GM18508 (cell line): ENCODE measurements at regions not wholly inside any gene's neighbourhood (a gene's known extent, or its start where the extent isn't known, plus 50 kb on each side); places are given as distances from the start of the nearest gene placed in this dataset.

Source experiments
- ATAC-seq: cut with Tn5 transposase; IDR thresholded peaks from one replicate; pipeline ENCODE4 v1.9.1; 2021; ENCODE audit warnings: moderate number of reproducible peaks; ENCODE audit not compliant: insufficient read depth, unreplicated experiment

DNA sequence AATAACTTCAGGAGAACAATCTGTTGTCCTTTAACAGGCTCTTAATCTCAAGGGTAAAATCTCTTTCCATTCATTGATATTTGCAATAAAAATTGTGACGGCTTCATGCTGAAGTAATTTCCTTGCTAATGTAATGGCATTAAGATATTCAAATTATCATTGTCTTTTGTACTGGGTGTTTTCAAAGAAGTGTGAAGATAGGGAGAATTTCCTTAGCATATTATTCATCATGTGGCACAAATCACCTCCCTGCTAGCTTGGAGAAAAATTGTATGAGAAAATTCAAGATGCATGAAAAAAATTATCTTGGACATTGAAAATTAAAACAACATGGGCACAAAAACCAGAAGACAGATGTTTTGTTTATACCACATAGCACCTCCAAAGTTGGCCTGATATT lies 63.6 kb upstream of the ARID2 start:
- ATAC-seq = no peak

DNA sequence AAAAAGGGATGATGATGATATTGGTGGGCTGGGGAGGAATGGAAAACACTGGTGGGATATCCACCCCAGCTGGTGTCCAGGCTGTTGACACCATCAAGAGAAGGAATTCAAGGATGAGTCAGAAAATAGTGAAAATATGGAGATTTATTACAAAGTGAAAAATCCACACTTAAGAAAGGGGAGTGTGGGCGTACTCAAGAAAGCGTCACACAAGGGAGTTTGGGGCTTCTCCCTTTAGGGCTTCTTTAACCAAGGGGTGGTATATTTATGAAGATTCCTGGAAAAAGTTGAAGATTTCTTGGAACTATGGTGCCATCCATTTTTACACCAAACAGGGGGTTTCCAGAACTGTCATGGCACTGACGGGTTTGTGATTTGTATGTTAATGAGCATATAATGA lies 63.1 kb upstream of the ARID2 start:
- ATAC-seq = no peak

GRCh38 chr12:45666816-45667215 lies 62.7 kb upstream of the ARID2 start:
- ATAC-seq = no peak

DNA sequence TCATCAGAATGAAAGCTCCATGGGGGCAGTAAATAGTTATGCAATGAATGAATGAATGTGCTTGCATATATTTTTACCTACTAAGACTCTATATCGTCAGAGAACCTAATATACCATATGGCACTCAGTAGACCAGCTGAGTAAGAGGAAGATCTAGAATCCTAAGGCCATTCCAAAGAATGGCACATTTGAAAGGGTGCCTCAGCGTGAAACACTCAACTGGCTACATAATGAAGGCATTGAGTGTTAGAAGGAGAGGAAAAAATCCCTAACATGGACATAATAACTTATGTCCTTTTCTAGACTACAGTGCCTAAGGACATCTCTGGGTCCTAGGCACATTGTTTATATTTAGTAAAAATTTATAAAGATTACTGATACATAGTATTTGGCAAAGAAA lies 61.7 kb upstream of the ARID2 start:
- no peak for ATAC-seq

DNA sequence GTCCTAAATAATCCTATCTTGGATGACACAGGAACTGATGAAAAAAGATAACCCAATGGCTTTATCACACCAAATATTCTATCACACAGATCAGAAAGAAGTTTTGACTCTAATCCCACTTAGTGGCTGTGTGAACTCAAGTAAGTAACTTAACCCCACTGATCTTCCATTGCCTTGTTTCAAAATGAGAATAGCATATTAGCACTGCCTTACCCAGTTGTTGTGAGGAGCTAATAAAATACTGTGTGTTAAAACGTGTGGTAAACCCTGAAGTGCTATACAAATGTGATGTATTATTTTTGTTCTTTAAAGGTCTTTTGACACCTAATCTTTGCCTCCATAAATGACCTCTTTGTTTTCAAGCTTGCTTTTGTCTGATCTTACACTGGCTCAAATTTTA lies 60.9 kb upstream of the ARID2 start:
- ATAC-seq = peak; percentile 7

DNA sequence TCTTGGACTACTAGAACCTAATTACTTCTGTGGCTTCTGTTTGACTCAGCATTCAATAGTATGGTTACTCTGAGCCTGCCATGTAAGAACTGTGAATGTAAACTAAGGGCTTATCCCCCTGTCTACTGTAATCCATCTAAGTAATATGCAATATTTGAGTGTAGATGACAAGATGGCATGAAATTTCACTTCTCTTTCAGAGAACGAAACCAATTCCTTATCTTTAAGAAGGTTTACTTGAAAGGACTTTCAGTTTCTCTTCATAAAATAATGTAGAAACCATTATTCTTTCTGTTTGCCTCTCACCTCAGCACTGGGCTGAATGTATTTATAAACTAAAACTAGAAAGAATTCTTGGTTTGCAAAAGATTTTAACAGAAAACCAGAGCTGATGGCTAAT lies 60.4 kb upstream of the ARID2 start:
- ATAC-seq = peak; percentile 77

DNA sequence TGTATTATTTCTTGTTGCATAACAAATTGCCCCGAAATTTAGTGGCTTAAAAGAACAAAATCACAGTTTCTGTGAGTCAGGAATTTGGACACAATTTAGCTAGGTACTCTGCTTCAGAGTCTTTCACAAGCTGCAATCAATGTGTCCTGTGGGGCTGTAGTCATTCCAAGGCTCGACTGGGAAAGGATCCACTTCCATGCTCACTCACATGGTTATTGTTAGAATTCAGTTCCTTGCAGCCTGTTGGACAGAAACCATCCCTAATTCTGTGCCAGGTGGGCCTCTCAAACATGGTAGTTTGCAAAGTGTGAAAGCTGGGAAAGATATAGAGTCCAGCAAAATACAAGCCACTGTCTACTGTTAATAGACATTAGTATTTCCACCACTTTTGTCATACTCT lies 59.7 kb upstream of the ARID2 start:
- no peak for ATAC-seq

DNA sequence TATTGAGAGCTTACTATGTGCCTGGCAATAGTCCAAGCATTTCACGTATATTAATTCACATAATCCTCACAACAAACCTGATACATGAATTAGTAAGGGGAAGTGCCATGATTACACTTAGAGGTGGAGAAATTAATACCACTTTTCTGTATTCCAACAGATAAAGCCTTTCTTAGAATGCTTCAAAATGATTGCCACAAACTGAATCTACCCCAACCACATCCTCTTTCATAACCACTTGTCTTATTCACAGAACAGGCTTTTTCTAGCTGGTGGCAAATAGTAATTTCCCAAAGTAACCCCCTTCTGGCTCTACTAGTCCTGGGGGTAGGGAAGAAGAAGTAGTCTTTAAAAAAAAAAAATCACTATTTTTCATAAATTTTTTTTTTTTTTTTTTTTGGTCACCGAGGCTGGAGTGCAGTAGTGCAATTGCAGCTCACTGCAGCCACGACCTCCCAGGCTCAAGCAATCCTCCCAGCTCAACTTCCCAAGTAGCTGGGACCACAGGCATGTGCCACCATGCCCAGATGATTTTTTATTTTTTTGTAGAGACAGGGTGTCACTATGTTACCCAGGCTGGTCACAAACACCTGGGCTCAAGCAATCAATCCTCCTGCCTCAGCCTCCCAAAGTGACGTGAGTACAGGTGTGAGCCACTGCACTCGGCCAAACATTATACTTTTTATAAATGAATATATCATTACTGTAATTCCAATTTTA lies 59.0 kb upstream of the ARID2 start:
- ATAC-seq = peak; percentile 48

GRCh38 chr12:45671254-45671653 lies 58.3 kb upstream of the ARID2 start:
- no peak for ATAC-seq

DNA sequence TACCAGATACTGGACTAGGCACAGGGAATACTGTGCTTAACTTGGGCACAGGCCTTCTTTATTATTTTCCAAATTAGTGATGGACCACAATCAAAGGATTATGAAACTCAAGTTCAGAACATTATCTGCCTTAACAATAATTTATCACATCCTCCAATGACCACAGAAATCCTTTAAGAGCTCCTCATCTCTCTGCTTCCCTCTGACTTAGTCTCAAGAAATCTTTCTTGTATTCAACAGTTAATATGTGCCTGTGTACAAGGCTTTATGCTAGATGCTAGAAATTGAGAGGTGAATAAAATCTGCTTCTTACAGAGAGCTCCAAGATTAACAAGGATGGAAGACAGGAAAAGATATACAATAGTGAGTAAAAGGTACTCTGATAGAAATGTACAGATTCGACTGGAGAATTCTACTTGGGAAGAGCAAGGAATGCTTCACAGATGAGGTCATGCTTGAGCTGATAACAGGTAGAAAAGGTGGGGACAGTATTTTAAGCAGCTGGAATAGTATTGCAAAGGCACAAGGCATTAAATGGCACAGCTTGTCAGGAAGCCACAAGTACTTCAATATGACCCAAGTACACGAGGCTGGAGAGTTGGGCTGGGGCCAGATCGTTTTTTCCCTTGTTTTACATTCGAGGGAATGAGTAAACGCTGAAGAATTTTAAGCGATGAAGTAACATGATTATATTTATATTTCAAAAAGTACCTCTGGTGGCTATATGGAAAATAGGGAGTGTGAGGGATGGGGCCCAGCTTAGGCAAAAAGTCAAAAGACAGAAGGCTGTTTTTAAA lies 55.1 kb upstream of the ARID2 start:
- no peak for ATAC-seq

DNA sequence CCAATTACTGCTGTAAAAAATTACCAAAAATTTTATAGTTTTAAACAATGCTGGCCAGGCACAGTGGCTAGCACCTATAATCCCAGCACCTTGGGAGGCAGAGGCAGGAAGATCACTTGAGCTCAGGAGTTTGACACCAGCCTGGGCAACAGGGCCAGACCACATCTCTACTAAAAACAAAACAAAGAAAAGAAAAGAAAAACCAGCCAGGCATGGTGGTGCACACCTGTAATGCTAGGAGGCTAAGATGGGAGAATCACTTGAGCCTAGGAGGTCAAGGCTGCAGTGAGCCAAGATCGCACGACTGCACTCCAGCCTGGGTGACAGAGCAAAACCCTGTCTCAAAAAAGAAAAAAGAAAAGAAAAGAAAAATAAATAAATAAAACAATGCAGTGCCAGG lies 54.0 kb upstream of the ARID2 start:
- no peak for ATAC-seq
